HEK293 (cell line): ENCODE measurements at regions not wholly inside any gene's neighbourhood (a gene's known extent, or its start where the extent isn't known, plus 50 kb on each side); places are given as distances from the start of the nearest gene placed in this dataset.

Experiments
- CTCF ChIP-seq: fragments of 450-650 bp; formaldehyde crosslinking; IDR thresholded peaks from 2 replicates; pipeline ENCODE4 v1.5.1; 2016; ENCODE audit warnings: missing biosample characterization, missing genetic modification characterization
- PRDM6 ChIP-seq: fragments of 450-650 bp; formaldehyde crosslinking; IDR thresholded peaks from 2 replicates; pipeline ENCODE4 v1.5.1; 2017; ENCODE audit warnings: missing biosample characterization, missing genetic modification characterization
- REST ChIP-seq: fragments of 450-650 bp; formaldehyde crosslinking; IDR thresholded peaks from 2 replicates; pipeline ENCODE4 v1.5.1; 2016; ENCODE audit warnings: missing biosample characterization, missing genetic modification characterization
- YY1 ChIP-seq: fragments of 450-650 bp; formaldehyde crosslinking; IDR thresholded peaks from 2 replicates; pipeline ENCODE4 v1.5.1; 2018; ENCODE audit warnings: missing biosample characterization, missing genetic modification characterization
- ZBTB21 ChIP-seq: fragments of 450-650 bp; formaldehyde crosslinking; IDR thresholded peaks from 2 replicates; pipeline ENCODE4 v1.5.1; 2017; ENCODE audit warnings: missing biosample characterization, missing genetic modification characterization
- ZNF114 ChIP-seq: fragments of 450-650 bp; formaldehyde crosslinking; IDR thresholded peaks from 2 replicates; pipeline ENCODE4 v1.5.0; 2017; ENCODE audit warnings: missing biosample characterization, missing genetic modification characterization
- ZNF121 ChIP-seq: fragments of 450-650 bp; formaldehyde crosslinking; IDR thresholded peaks from 2 replicates; pipeline ENCODE4 v1.5.1; 2016; ENCODE audit warnings: missing biosample characterization, missing genetic modification characterization
- ZNF214 ChIP-seq: fragments of 450-650 bp; formaldehyde crosslinking; IDR thresholded peaks from 2 replicates; pipeline ENCODE4 v1.5.1; 2017; ENCODE audit warnings: missing biosample characterization, mild to moderate bottlenecking, missing genetic modification characterization, borderline replicate concordance
- ZNF335 ChIP-seq: fragments of 450-650 bp; formaldehyde crosslinking; conservative IDR thresholded peaks from 2 replicates; pipeline ENCODE4 v1.5.1; 2016; ENCODE audit warnings: missing biosample characterization, missing genetic modification characterization
- ZNF350 ChIP-seq: fragments of 450-650 bp; formaldehyde crosslinking; IDR thresholded peaks from 2 replicates; pipeline ENCODE4 v1.5.0; 2017; ENCODE audit warnings: missing biosample characterization, mild to moderate bottlenecking, missing genetic modification characterization
- ZNF366 ChIP-seq: fragments of 450-650 bp; formaldehyde crosslinking; conservative IDR thresholded peaks from 2 replicates; pipeline ENCODE4 v1.5.1; 2016; ENCODE audit warnings: missing biosample characterization, missing genetic modification characterization
- ZNF791 ChIP-seq: fragments of 450-650 bp; formaldehyde crosslinking; IDR thresholded peaks from 2 replicates; pipeline ENCODE4 v1.5.1; 2016; ENCODE audit warnings: missing biosample characterization, missing genetic modification characterization
- ZNF837 ChIP-seq: fragments of 450-650 bp; formaldehyde crosslinking; IDR thresholded peaks from 2 replicates; pipeline ENCODE4 v1.5.1; 2016; ENCODE audit warnings: missing biosample characterization, missing genetic modification characterization

GRCh38 chr2:216807857-216808272, 52.0 kb downstream of the TNP1 start:
- TF ChIP-seq CTCF (tag by site-specific recombination): no peak
- no peak for TF ChIP-seq REST (tag by site-specific recombination)
- TF ChIP-seq ZBTB21 (tag by site-specific recombination): no peak
- TF ChIP-seq YY1 (tag by site-specific recombination): no peak
- no peak for TF ChIP-seq ZNF121 (tag by site-specific recombination)
- TF ChIP-seq ZNF350 (tag by site-specific recombination): no peak
- TF ChIP-seq ZNF791 (tag by site-specific recombination): no peak
- no peak for TF ChIP-seq ZNF335 (tag by site-specific recombination)
- TF ChIP-seq PRDM6 (tag by site-specific recombination): no peak
- no peak for TF ChIP-seq ZNF114 (tag by site-specific recombination)
- TF ChIP-seq ZNF366 (tag by site-specific recombination): no peak
- no peak for TF ChIP-seq ZNF837 (tag by site-specific recombination)
- TF ChIP-seq ZNF214 (tag by site-specific recombination): no peak
